Left renal pelvis (tissue), 4 donors: ENCODE measurements at regions not wholly inside any gene's neighbourhood (a gene's known extent, or its start where the extent isn't known, plus 50 kb on each side); places are given as distances from the start of the nearest gene placed in this dataset.
A peak's percentile ranks its signal among the peaks of the same experiment; 100 is the strongest.

ENCODE experiments used
- DNase-seq, 4 donors: peaks; one replicate each; pipeline ENCODE4 v3.0.0-alpha.2; 2013; ENCODE audit warnings: low read depth in 4 of 4, low spot score in 3 of 4

DNA sequence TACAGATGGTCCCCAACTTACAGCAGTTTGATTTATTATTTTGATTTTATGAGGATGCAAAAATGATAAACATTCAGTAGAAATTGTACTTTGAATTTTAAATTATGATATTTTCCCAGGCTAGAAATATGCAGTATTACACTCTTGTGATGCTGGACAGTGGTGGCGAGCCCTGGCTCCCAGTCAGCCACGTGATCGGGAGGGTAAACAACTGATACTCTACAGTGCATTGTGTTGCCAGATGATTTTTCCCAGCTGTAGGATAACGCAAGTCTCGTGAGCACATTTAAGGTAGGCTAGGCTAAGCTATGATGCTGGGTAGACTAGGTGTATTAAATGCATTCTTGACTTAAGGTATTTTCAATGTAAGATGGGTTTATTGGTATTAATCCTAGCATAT, 865.2 kb downstream of the SORCS3 start:
- DNase-seq = no peak

- no peak for DNase-seq
Observed at GRCh38 chr10:105503714-105504113, 862.6 kb downstream of the SORCS3 start.

- DNase-seq = peak in 1 of 4 donors; percentile 3
Observed at GRCh38 chr10:105502058-105502457, 861.0 kb downstream of the SORCS3 start.

DNA sequence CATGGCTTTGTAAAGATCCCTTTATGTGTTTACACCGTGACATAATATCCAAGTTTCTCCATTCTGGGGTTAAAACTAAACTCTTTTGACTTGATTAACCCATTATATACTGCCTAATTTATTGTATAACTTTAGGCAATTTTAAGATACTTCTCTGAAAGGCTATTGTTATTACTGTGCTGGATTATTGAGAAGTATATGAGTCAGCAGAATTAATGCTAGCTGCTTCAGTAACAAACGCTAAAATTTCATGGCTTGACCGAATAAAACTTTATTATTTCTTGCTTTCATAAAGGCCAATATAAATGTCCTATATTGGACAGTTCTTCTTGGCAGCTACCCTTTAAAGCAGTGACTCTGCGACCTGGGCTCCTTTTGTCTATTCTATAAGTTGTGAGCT, 853.9 kb downstream of the SORCS3 start:
- DNase-seq = no peak

DNA sequence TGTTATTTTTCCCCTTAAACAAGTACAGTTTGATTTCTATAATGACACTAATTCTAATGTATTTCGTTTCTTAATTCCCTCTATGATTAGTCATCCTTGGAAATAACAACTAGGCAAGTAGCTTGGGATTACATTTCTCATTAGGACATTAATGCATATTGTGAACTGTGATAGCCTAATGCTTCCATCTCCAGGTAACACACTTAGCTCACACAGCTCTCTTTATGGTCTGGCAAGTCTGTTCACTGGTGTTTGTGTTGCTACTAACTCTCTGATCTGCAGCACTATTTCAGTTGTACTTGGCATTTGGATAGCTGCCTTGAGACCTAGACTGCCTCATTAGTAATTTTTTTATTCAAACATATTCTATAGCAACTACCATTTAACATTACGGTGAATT, 853.2 kb downstream of the SORCS3 start:
- no peak for DNase-seq

- DNase-seq = no peak
Observed at GRCh38 chr10:105473170-105473569, 832.1 kb downstream of the SORCS3 start.

- DNase-seq = no peak
Observed at GRCh38 chr10:105468759-105469158, 827.7 kb downstream of the SORCS3 start.

- no peak for DNase-seq
Observed at GRCh38 chr10:105466521-105466920, 825.4 kb downstream of the SORCS3 start.

DNA sequence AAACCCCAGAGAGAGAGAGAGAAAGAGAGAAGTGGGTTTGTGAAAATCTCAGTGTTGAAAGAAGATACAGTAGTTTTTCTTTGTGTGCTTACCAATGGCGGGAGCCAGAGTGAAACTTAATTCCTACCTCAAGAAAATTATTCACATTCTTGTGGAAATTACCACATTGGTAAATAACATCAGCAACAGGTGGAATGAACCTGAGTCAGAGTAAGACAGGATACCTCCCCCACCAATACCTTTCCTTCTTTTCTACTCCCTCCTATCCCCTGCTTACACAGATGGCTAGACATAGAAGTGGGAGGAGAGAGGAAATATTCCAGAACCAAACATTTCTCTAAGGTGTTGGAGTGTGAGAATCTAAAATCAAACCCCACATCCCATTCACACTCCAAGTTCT, 793.9 kb downstream of the SORCS3 start:
- DNase-seq = no peak

DNA sequence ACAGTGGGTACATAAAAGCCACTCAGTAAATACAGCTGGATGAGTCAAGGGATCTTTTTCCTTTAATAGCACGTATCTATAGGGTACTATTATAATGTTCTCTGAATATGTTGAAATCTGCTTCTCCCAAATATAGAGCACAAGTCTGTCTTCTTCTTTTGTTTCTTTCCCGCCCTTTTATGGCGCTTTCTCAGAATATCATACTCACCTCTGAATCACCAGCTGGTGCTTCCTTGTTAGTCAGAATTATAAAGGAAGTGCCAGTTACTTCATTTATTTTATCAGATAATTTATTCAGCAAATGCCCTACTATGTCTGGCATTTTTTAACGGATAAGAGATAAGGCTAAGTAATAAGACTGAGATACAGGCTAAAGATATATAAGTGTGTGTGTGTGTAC, 772.9 kb downstream of the SORCS3 start:
- DNase-seq = no peak

DNA sequence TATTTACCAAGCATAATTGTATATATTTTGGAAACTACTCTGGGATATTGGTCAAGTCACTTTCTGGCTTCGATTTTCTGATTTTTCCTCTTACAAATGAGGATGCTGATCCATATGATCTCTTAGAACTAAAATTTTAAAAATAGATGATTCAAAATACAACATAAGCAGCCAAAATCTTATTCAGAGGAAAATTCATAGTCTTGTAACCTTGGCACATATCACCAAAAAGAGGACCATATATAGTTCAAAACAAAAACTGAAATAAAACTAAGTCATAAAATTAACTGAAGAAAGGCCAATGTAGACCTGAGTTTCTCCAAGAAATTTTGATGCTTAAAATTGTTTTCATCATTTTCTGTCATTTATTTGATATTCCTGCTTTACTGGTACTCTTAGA, 768.3 kb downstream of the SORCS3 start:
- no peak for DNase-seq

- DNase-seq = no peak
Observed at GRCh38 chr10:105406488-105406887, 765.4 kb downstream of the SORCS3 start.

- DNase-seq = peak in 2 of 4 donors; percentile 6 to 36
Observed at GRCh38 chr10:105398202-105398601, 757.1 kb downstream of the SORCS3 start.

DNA sequence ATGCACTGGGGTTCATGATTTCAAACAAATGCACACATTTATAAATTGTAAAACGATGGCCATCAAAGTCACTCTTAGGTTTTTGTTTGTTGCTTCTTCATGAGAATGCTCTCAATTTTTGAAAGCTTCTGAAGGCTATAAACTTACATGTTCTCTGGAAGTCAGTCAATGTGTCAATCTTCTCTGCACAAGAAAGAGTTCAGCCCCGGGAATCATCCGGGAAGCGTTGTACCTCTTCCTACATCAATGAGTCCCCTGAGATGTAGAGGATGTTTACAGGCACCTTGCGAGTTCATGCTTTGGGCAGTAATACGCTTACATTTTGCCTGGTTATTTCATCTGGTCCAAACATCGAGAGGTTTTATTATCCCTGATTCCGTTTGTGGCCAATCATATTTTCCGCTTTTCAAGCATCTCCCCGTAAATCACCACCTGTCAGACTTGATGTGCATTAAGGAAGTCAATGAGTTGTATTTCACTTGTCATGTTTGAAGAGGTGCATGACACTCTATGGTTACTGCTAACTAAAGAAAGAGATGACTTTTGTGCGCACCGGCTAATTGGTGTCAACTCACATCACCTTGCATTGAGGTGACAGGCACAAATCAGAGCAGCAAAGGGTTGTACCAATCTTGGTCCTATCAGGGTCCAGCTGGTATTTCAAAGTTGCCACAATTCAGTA, 750.7 kb downstream of the SORCS3 start:
- no peak for DNase-seq

- DNase-seq = no peak
Observed at GRCh38 chr10:105387971-105388370, 746.9 kb downstream of the SORCS3 start.

- no peak for DNase-seq
Observed at GRCh38 chr10:105383978-105384377, 742.9 kb downstream of the SORCS3 start.

DNA sequence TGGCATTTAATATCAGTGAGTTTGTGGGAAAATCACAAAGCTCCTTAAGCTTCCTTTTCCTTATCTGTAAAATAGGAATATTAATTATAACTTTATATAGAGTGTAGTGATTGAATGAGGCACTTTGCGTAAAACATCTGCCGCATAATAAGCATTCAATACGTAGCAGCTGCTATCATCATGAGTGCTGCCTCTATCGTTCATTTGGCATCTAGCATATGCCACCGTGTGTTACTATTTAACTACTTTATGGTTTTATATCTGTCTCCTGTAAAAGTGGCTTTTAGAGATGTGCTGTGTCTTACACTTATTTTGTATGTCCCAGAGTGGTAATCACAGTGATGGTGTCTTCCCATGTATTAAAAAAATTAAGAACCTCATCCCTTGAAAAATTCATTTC, 729.6 kb downstream of the SORCS3 start:
- no peak for DNase-seq

DNA sequence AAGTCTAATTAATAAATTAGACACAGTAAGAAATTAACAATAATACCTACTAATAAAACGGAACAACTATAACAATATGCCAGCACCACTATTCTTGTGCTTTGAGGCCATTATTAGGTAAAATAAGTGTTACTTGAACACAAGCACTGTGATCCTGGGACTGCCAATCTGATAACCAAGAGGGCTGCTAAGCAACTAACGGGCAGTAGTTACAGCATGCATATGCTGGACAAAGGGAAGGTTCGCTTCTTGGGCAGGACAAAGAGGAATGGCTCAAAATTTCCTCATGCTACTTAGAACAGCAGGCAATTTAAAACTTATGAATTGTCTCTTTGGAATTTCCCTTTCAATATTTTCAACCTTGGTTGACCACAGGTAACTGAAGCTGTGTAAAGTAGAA, 718.6 kb downstream of the SORCS3 start:
- no peak for DNase-seq

DNA sequence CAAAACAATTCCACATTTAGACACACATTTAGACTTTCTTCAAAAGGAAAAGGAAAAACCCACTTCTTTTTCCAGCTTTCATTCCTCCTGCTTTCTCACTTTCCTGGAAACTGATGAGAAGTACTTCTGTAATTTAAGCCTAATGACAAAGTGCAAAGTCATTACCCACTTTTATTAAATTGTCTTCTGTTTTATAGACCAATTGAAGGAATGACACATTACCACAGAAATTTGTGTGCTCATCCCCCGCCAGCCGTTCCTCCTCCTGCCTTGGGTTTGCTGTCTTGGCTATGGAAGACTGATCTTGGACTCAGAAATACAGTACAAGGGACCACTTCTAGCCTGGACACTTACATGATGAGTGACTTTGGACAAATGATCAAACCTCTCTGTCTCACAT, 717.8 kb downstream of the SORCS3 start:
- peak in 1 of 4 donors; percentile 40 for DNase-seq

DNA sequence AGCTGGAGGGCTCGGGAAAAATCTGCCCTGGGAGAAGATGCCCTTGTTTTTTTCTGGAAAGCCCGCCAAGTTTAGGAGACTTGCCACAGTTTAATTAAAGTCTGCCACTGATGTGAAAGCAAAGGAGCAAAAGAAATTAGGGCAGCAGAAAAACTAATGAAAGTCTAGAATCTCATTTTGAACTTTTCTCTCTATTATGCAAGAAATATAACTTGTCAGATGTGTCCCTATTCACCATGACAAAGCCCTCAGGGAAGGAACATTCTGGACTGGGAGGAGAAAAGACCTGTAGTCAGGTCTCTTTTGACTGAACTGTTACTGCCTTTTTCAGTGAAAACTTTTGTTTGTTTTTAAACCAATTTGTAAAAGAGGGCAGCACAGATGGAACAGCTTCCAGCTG, 715.5 kb downstream of the SORCS3 start:
- no peak for DNase-seq

- DNase-seq = no peak
Observed at GRCh38 chr10:105354010-105354409, 712.9 kb downstream of the SORCS3 start.

- DNase-seq = no peak
Observed at GRCh38 chr10:105352827-105353226, 711.7 kb downstream of the SORCS3 start.

- DNase-seq = no peak
Observed at GRCh38 chr10:105352281-105352680, 711.2 kb downstream of the SORCS3 start.
